HL-60 (cell line): ENCODE measurements at regions not wholly inside any gene's neighbourhood (a gene's known extent, or its start where the extent isn't known, plus 50 kb on each side); places are given as distances from the start of the nearest gene placed in this dataset.

Experiments used
- DNase-seq, 2 experiments: peaks; one replicate each; pipeline ENCODE4 v3.0.0-alpha.2; 2010 to 2020; ENCODE audit warnings: low read depth in 1 of 2, low spot score in 1 of 2
- H3K27ac ChIP-seq: fragments of 250-450 bp; sonication (Bioruptor Pico); replicated peaks from 2 replicates; pipeline ENCODE4 v1.5.1; 2020; ENCODE audit warnings: mild to moderate bottlenecking, moderate library complexity
- H3K27me3 ChIP-seq: fragments of 250-450 bp; sonication (Bioruptor Pico); 2 replicates; pipeline ENCODE4 v1.5.1; 2021; ENCODE audit warnings: mild to moderate bottlenecking, moderate library complexity; ENCODE audit not compliant: insufficient read depth, poor library complexity, severe bottlenecking
- H3K4me3 ChIP-seq: replicated peaks from 2 replicates; pipeline ENCODE4 v1.5.1; 2011; ENCODE audit warnings: mild to moderate bottlenecking, control low read depth, low read length; ENCODE audit not compliant: insufficient read depth
- CTCF ChIP-seq: IDR thresholded peaks from one replicate; pipeline ENCODE4 v1.5.1; 2011; ENCODE audit warnings: low read length, control low read depth, inconsistent platforms; ENCODE audit not compliant: insufficient read depth
- GABPA ChIP-seq: IDR thresholded peaks from 2 replicates; pipeline ENCODE4 v1.6.1; 2012; ENCODE audit warnings: low read depth
- POLR2AphosphoS5 ChIP-seq: IDR thresholded peaks from 2 replicates; pipeline ENCODE4 v1.6.1; 2012; ENCODE audit warnings: low read depth
- SPI1 ChIP-seq: IDR thresholded peaks from 2 replicates; pipeline ENCODE4 v1.6.1; 2012; ENCODE audit warnings: low read depth, mild to moderate bottlenecking, borderline replicate concordance
- TF ChIP-seq, protein P1 (sequence below): IDR thresholded peaks from 2 replicates; pipeline ENCODE4 v1.6.1; 2012; ENCODE audit warnings: low read depth; ENCODE audit not compliant: insufficient replicate concordance

GRCh38 chr15:38164061-38164460 lies 88.6 kb upstream of the SPRED1 start:
- no peak for DNase-seq
- no peak overlapping the region for H3K27ac ChIP-seq
- H3K4me3 ChIP-seq: no peak overlapping the region
- no peaks in the 10 kb centered on the region for H3K27me3 ChIP-seq
- no peak for TF ChIP-seq POLR2AphosphoS5
- TF ChIP-seq, protein P1, sequence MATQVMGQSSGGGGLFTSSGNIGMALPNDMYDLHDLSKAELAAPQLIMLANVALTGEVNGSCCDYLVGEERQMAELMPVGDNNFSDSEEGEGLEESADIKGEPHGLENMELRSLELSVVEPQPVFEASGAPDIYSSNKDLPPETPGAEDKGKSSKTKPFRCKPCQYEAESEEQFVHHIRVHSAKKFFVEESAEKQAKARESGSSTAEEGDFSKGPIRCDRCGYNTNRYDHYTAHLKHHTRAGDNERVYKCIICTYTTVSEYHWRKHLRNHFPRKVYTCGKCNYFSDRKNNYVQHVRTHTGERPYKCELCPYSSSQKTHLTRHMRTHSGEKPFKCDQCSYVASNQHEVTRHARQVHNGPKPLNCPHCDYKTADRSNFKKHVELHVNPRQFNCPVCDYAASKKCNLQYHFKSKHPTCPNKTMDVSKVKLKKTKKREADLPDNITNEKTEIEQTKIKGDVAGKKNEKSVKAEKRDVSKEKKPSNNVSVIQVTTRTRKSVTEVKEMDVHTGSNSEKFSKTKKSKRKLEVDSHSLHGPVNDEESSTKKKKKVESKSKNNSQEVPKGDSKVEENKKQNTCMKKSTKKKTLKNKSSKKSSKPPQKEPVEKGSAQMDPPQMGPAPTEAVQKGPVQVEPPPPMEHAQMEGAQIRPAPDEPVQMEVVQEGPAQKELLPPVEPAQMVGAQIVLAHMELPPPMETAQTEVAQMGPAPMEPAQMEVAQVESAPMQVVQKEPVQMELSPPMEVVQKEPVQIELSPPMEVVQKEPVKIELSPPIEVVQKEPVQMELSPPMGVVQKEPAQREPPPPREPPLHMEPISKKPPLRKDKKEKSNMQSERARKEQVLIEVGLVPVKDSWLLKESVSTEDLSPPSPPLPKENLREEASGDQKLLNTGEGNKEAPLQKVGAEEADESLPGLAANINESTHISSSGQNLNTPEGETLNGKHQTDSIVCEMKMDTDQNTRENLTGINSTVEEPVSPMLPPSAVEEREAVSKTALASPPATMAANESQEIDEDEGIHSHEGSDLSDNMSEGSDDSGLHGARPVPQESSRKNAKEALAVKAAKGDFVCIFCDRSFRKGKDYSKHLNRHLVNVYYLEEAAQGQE: no peak
- TF ChIP-seq CTCF: no peak
- TF ChIP-seq GABPA: no peak
- no peak for TF ChIP-seq SPI1

- H3K27ac ChIP-seq: no peak overlapping the region
- no peak for DNase-seq
- H3K27me3 ChIP-seq: no peaks in the 10 kb centered on the region
- H3K4me3 ChIP-seq: no peak overlapping the region
- TF ChIP-seq, protein P1: no peak
- TF ChIP-seq SPI1: no peak
- TF ChIP-seq GABPA: no peak
- TF ChIP-seq CTCF: no peak
- no peak for TF ChIP-seq POLR2AphosphoS5
Measured at GRCh38 chr15:38164507-38164906, 88.1 kb upstream of the SPRED1 start.

DNA sequence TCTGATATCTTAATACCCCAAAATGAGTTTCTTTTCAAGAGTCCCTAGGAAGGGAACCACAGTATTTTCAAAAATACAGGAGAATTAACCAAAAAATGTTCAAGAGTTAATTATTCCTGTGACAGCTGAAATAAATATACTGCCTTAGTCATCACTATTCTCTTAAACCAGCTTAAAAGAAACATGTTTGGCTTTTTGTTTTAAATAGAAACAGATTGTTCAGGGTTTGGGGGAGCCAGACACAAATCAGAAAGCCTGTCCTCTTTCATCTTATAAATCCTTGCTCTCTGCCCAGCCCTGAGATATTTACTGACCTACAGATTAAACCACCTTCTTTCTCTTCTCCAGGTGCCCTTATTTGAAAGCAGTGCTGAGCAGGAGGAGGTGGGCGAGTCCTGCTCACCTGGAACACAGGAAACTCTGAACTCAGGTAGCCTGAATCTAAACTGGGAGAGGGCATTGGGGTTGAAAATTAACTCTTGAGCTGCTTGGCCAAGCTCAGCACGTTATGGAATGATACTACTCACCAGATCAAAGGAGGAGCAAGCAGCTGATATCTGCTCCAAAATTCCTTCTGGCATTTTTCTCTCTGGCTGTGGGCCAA lies 84.1 kb upstream of the SPRED1 start:
- no peak overlapping the region for H3K27ac ChIP-seq
- no peak for DNase-seq
- TF ChIP-seq, protein P1: no peak
- no peak for TF ChIP-seq GABPA
- no peak for TF ChIP-seq SPI1
- TF ChIP-seq POLR2AphosphoS5: no peak
- H3K4me3 ChIP-seq: no peak overlapping the region
- no peaks in the 10 kb centered on the region for H3K27me3 ChIP-seq
